SK-N-SH treated with all-trans-retinoic acid at 6 μM for 48 hours (cell line): ENCODE measurements at regions not wholly inside any gene's neighbourhood (a gene's known extent, or its start where the extent isn't known, plus 50 kb on each side); places are given as distances from the start of the nearest gene placed in this dataset.
"Not testable (repeated sequence)": the region's sequence is repeated elsewhere in the genome, so short reads cannot be mapped to it uniquely, and the experiment has no call there.

ENCODE experiments used
- ARNTL ChIP-seq: fragments of 450-650 bp; formaldehyde crosslinking; IDR thresholded peaks from 2 replicates; pipeline ENCODE4 v1.5.0; 2020; ENCODE audit warnings: low read depth, mild to moderate bottlenecking, moderate library complexity, borderline replicate concordance
- GLIS3 ChIP-seq: fragments of 250-450 bp; sonication (Bioruptor Pico); IDR thresholded peaks from 2 replicates; pipeline ENCODE4 v1.5.0; 2020; ENCODE audit warnings: mild to moderate bottlenecking, moderate library complexity
- ISL1 ChIP-seq: fragments of 250-450 bp; sonication (Bioruptor Pico); IDR thresholded peaks from 2 replicates; pipeline ENCODE4 v2.1.2; 2022; ENCODE audit warnings: mild to moderate bottlenecking, moderate library complexity
- PPARA ChIP-seq: fragments of 250-450 bp; sonication (Bioruptor Pico); IDR thresholded peaks from 2 replicates; pipeline ENCODE4 v1.5.0; 2020; ENCODE audit warnings: mild to moderate bottlenecking, borderline replicate concordance
- RARB ChIP-seq: fragments of 250-450 bp; sonication (Bioruptor Pico); IDR thresholded peaks from 2 replicates; pipeline ENCODE4 v1.8.0; 2021; ENCODE audit warnings: mild to moderate bottlenecking, moderate library complexity
- ZFP30 ChIP-seq: fragments of 450-650 bp; formaldehyde crosslinking; IDR thresholded peaks from 2 replicates; pipeline ENCODE4 v1.5.0; 2022; ENCODE audit warnings: mild to moderate bottlenecking, moderate library complexity
- ZNF8 ChIP-seq: fragments of 450-650 bp; formaldehyde crosslinking; IDR thresholded peaks from 2 replicates; pipeline ENCODE4 v1.5.0; 2020; ENCODE audit warnings: mild to moderate bottlenecking, moderate library complexity
- TF ChIP-seq, protein P1 (sequence below): fragments of 250-450 bp; sonication (Bioruptor Pico); IDR thresholded peaks from 2 replicates; pipeline ENCODE4 v1.8.0; 2020; ENCODE audit warnings: mild to moderate bottlenecking, moderate library complexity, borderline replicate concordance
- TF ChIP-seq, protein P2 (sequence below): fragments of 250-450 bp; sonication (Bioruptor Pico); IDR thresholded peaks from 2 replicates; pipeline ENCODE4 v1.8.0; 2021; ENCODE audit warnings: low read depth, mild to moderate bottlenecking, moderate library complexity, borderline replicate concordance

- not testable (repeated sequence) for TF ChIP-seq RARB (CRISPR knock-in tag); ZFP30 (CRISPR knock-in tag); GLIS3 (CRISPR knock-in tag); PPARA (CRISPR knock-in tag); ARNTL; ZNF8 (CRISPR knock-in tag); ISL1 (CRISPR knock-in tag)
- TF ChIP-seq, protein P1, sequence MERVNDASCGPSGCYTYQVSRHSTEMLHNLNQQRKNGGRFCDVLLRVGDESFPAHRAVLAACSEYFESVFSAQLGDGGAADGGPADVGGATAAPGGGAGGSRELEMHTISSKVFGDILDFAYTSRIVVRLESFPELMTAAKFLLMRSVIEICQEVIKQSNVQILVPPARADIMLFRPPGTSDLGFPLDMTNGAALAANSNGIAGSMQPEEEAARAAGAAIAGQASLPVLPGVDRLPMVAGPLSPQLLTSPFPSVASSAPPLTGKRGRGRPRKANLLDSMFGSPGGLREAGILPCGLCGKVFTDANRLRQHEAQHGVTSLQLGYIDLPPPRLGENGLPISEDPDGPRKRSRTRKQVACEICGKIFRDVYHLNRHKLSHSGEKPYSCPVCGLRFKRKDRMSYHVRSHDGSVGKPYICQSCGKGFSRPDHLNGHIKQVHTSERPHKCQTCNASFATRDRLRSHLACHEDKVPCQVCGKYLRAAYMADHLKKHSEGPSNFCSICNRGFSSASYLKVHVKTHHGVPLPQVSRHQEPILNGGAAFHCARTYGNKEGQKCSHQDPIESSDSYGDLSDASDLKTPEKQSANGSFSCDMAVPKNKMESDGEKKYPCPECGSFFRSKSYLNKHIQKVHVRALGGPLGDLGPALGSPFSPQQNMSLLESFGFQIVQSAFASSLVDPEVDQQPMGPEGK: not testable (repeated sequence)
- TF ChIP-seq, protein P2, sequence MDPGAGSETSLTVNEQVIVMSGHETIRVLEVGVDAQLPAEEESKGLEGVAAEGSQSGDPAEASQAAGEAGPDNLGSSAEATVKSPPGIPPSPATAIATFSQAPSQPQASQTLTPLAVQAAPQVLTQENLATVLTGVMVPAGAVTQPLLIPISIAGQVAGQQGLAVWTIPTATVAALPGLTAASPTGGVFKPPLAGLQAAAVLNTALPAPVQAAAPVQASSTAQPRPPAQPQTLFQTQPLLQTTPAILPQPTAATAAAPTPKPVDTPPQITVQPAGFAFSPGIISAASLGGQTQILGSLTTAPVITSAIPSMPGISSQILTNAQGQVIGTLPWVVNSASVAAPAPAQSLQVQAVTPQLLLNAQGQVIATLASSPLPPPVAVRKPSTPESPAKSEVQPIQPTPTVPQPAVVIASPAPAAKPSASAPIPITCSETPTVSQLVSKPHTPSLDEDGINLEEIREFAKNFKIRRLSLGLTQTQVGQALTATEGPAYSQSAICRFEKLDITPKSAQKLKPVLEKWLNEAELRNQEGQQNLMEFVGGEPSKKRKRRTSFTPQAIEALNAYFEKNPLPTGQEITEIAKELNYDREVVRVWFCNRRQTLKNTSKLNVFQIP: not testable (repeated sequence)
These were observed 61.0 kb upstream of the PNPLA4 start for GRCh38 chrX:7988013-7988759.
